ENCODE measurements at regions not wholly inside any gene's neighbourhood (a gene's known extent, or its start where the extent isn't known, plus 50 kb on each side); places are given as distances from the start of the nearest gene placed in this dataset.
"Not testable (repeated sequence)": the region's sequence is repeated elsewhere in the genome, so short reads cannot be mapped to it uniquely, and the experiment has no call there.

GRCh38 chr10:29772403-29772802, 137.6 kb upstream of the SVIL start:
- no peaks in the 10 kb centered on the region for H3K9me3 ChIP-seq
- no peaks in the 10 kb centered on the region for H3K27me3 ChIP-seq
- 70% methylated on average over 5 of the region's 5 CpGs for WGBS
- DNase-seq (ENCODE audit: low spot score in 2 of 2): no peak
- no peak overlapping the region for H3K4me3 ChIP-seq
- no peaks in the 10 kb centered on the region for H3K36me3 ChIP-seq
- H3K4me1 ChIP-seq: no peaks in the 10 kb centered on the region
- TF ChIP-seq EP300 (IDR thresholded peaks at IDR 0.05) (no peak), CTCF (IDR thresholded peaks at IDR 0.05) (no peak), POLR2AphosphoS5 (IDR thresholded peaks at IDR 0.05) (no peak), POLR2A (IDR thresholded peaks at IDR 0.05) (no peak)
- no peak overlapping the region for H3K27ac ChIP-seq

- TF ChIP-seq POLR2AphosphoS5 (IDR thresholded peaks at IDR 0.05) (no peak), EP300 (IDR thresholded peaks at IDR 0.05) (no peak), CTCF (IDR thresholded peaks at IDR 0.05) (no peak), POLR2A (IDR thresholded peaks at IDR 0.05) (no peak)
- Histone ChIP-seq H3K4me3 (no peak overlapping the region), H3K36me3 (no peaks in the 10 kb centered on the region), H3K27me3 (no peaks in the 10 kb centered on the region), H3K27ac (no peak overlapping the region), H3K9me3 (no peaks in the 10 kb centered on the region), H3K4me1 (no peaks in the 10 kb centered on the region)
- no peak for DNase-seq (ENCODE audit: low spot score in 2 of 2)
- WGBS: 81% methylated on average over 5 of the region's 5 CpGs
These were observed 136.6 kb upstream of the SVIL start for GRCh38 chr10:29771376-29771775.

- 100% methylated on average over 4 of the region's 4 CpGs for WGBS
- H3K27ac ChIP-seq; H3K36me3 ChIP-seq; DNase-seq (ENCODE audit: low spot score in 2 of 2); H3K9me3 ChIP-seq; H3K27me3 ChIP-seq; H3K4me3 ChIP-seq; H3K4me1 ChIP-seq: not testable (repeated sequence)
These were observed 134.5 kb upstream of the SVIL start for GRCh38 chr10:29769277-29769676.

- Histone ChIP-seq H3K9me3 (no peaks in the 10 kb centered on the region), H3K4me1 (no peaks in the 10 kb centered on the region), H3K4me3 (no peak overlapping the region), H3K36me3 (no peaks in the 10 kb centered on the region), H3K27ac (no peak overlapping the region), H3K27me3 (no peaks in the 10 kb centered on the region)
- TF ChIP-seq EP300 (IDR thresholded peaks at IDR 0.05) (no peak), CTCF (IDR thresholded peaks at IDR 0.05) (no peak), POLR2AphosphoS5 (IDR thresholded peaks at IDR 0.05) (no peak), POLR2A (IDR thresholded peaks at IDR 0.05) (no peak)
- WGBS: 88% methylated on average over 4 of the region's 4 CpGs
- DNase-seq (ENCODE audit: low spot score in 2 of 2): no peak
These were observed 133.2 kb upstream of the SVIL start for GRCh38 chr10:29767968-29768367.

- no peak for DNase-seq (ENCODE audit: low spot score in 2 of 2)
- Histone ChIP-seq H3K9me3 (no peaks in the 10 kb centered on the region), H3K4me1 (no peaks in the 10 kb centered on the region), H3K4me3 (no peak overlapping the region), H3K36me3 (no peaks in the 10 kb centered on the region), H3K27me3 (no peaks in the 10 kb centered on the region), H3K27ac (no peak overlapping the region)
- no peak for TF ChIP-seq EP300 (IDR thresholded peaks at IDR 0.05)
- no peak for TF ChIP-seq CTCF (IDR thresholded peaks at IDR 0.05)
- TF ChIP-seq POLR2AphosphoS5 (IDR thresholded peaks at IDR 0.05): no peak
- no peak for TF ChIP-seq POLR2A (IDR thresholded peaks at IDR 0.05)
- 79% methylated on average over 3 of the region's 3 CpGs for WGBS
These were observed 132.0 kb upstream of the SVIL start for GRCh38 chr10:29766753-29767152.

- Histone ChIP-seq H3K4me1 (no peaks in the 10 kb centered on the region), H3K4me3 (no peak overlapping the region), H3K27me3 (no peaks in the 10 kb centered on the region), H3K27ac (no peak overlapping the region), H3K36me3 (no peaks in the 10 kb centered on the region), H3K9me3 (no peaks in the 10 kb centered on the region)
- WGBS: 80% methylated on average over 2 of the region's 2 CpGs
- no peak for TF ChIP-seq POLR2AphosphoS5 (IDR thresholded peaks at IDR 0.05)
- TF ChIP-seq EP300 (IDR thresholded peaks at IDR 0.05): no peak
- TF ChIP-seq CTCF (IDR thresholded peaks at IDR 0.05): no peak
- no peak for TF ChIP-seq POLR2A (IDR thresholded peaks at IDR 0.05)
- DNase-seq (ENCODE audit: low spot score in 2 of 2): no peak
These were observed 130.6 kb upstream of the SVIL start for GRCh38 chr10:29765330-29765729.
